ENCODE measurements at regions not wholly inside any gene's neighbourhood (a gene's known extent, or its start where the extent isn't known, plus 50 kb on each side); places are given as distances from the start of the nearest gene placed in this dataset.
"Not testable (repeated sequence)": the region's sequence is repeated elsewhere in the genome, so short reads cannot be mapped to it uniquely, and the experiment has no call there.

DNA sequence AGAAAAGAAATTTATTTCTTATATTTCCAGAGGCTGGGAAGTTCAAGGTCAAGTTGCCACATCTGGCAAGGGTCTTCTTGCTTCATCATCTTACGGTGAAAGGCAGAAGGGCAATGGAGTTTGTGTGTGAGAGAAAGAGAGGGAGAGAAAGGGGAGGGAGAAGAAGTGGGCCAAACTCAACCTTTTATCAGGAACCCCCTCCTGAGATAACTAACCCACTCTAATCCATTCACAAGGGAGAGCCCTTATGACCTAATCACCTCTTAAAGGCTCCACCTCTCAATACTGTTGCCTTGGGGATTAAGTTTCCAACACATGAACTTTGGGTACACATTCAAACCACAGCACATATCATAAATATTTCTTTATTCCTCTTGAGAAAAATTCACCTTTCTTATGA is 203.3 kb upstream of the FAM241A start:
- no peak for DNase-seq

GRCh38 chr4:111943796-111944203 is 201.5 kb upstream of the FAM241A start:
- DNase-seq, result no peak

DNA sequence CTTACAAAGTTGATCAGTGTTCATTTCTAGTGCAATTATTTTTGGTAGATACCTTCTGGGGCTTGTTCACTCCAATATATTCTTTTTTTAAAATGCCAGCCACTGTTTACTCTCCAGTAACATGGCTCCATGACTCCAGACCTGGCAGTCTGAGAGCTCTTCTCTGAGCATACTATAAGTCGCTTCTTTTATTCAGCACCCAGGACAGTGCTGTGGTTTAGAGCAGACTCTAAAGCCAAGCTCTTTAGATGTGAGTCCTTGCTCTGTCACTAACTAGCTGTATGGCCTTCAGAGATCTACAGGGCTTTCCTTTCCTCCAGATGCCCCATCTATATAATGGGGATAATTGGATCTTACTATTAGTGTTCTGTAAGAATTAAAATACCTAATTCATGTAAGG is 200.2 kb upstream of the FAM241A start:
- no peak for DNase-seq

GRCh38 chr4:111946800-111947199 is 198.5 kb upstream of the FAM241A start:
- no peak for DNase-seq

- DNase-seq, result no peak
These were observed 192.6 kb upstream of the FAM241A start for GRCh38 chr4:111952688-111953087.

GRCh38 chr4:111954550-111954949 is 190.7 kb upstream of the FAM241A start:
- no peak for DNase-seq

- DNase-seq, result no peak
These were observed 190.3 kb upstream of the FAM241A start for GRCh38 chr4:111955001-111955400.

DNA sequence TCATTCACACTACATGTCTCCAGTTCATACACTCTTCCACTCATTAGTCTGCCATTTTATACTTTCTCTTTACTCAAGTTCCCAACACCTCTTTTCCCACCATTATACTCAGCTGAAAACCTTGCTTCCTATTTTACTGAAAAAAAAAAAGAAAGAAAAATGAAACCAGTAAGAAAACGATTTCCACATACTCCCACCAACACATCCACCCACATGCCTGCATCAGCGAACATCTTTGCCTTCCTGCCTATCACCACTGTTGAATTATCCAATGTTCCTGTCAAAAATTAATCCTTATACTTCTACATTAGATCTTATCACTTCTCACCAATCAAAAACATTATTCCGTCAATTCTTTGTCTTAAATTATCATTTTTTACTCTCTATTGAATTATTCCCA is 188.1 kb upstream of the FAM241A start:
- DNase-seq, result no peak

GRCh38 chr4:111957997-111958396 is 187.3 kb upstream of the FAM241A start:
- no peak for DNase-seq

GRCh38 chr4:111959222-111959621 is 186.0 kb upstream of the FAM241A start:
- DNase-seq, result no peak

GRCh38 chr4:111960241-111960667 is 185.0 kb upstream of the FAM241A start:
- DNase-seq, result no peak

- not testable (repeated sequence) for DNase-seq
These were observed 184.2 kb upstream of the FAM241A start for GRCh38 chr4:111961026-111961425.

DNA sequence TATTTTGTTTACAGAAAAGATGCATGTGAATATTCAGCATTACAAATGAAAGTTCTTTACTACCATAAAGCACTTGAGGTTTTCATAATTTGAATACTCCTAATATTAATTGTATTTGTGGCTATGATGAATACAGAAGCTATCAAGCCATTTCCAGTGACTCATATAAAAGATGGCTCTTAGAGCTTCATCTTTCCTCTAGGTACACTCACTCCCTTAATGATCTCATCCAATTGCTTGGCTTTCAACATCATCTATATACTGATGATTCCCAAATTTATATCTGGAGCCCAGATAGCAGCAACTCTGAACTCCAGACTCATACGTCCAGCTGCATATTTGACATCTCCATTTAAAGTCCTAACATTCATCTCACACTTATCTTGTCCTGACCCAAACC is 183.4 kb upstream of the FAM241A start:
- no peak for DNase-seq

DNA sequence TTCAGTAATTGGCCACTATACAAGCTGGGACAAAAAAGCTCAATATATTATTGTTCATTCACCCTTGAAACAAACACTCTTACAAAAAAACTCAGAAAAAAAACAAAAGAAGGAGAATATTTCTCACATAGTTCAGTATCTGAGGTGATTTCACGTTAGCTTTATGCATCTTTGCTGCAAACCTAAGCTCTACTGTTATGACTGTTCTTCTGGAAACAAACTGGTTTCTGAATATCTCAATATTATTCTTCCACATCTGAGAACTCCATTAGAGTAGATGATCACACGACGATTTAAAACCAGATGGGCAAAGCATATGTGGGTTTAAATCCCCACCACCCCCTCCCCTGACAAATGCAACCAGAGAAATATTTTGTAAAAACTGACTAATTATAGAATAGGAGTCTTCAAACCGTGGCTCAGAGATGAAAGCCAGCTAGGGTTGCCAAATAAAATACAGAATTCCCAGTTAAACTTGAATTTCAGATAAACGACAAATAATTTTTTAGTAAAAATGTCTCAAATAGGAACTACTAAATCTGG is 182.0 kb upstream of the FAM241A start:
- DNase-seq, result no peak

GRCh38 chr4:111977419-111977965 is 167.8 kb upstream of the FAM241A start:
- no peak for DNase-seq

DNA sequence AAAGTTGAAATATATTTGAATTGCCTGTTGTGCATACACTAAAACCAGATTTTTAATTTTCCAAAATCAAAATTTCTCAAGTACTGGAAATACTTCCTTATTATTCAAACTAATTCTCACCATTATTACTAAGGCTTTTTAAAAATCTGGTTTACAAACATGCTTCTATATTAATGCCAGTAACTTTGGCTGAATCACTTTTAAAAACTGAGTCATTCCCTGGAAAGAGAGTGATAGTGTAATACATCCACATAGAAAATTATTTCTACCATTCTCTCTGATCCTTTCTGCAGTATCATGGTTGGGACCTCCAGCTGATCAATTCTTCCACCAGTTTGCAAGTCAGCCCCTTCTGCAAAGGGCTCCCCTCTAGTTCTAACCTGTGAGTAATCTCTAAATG is 165.3 kb upstream of the FAM241A start:
- no peak for DNase-seq

- DNase-seq, result no peak
These were observed 163.2 kb upstream of the FAM241A start for GRCh38 chr4:111982089-111982488.

- DNase-seq, result no peak
These were observed 161.0 kb upstream of the FAM241A start for GRCh38 chr4:111984169-111984819.

DNA sequence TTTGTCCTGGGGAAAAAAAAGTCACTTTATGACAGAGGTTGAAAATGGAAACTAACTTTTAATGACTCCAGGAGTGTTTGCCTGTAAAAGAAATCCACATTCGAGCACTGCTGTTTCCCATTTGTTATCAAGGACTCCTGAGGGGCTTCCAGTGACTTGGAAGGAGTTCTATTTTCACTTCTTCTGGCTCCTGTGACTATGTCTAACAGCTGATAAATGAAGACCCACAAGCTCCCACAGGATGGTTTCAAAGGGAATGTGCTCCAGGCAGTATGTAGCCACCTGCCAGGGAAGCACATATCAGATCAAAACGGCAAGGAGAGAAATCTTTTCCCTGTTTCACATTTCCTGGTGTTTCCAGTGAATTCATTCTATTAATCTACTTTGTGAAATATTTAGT is 159.8 kb upstream of the FAM241A start:
- DNase-seq, result no peak

- DNase-seq, result no peak
These were observed 159.2 kb upstream of the FAM241A start for GRCh38 chr4:111986095-111986494.

GRCh38 chr4:111988514-111988913 is 156.7 kb upstream of the FAM241A start:
- DNase-seq, result no peak

DNA sequence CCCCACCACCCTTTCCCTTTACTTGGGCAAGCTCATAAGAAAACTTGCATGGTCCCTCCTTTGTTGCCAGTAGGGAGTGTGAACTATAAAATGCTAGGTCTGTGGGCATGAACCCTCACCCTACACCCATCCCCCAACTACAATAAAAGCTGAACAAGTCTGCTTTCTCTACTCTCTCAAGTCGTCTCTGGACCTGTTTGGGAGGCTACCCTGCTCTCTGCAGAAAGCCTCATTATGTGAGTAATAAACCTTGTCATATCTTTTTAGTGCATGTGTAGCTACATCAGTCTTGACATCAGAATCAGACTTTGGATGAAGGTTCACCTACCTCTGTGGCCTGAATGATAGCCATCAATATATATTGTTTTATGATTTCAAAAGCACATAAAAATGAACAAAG is 155.4 kb upstream of the FAM241A start:
- DNase-seq, result no peak

GRCh38 chr4:111991163-111991562 is 154.1 kb upstream of the FAM241A start:
- no peak for DNase-seq

DNA sequence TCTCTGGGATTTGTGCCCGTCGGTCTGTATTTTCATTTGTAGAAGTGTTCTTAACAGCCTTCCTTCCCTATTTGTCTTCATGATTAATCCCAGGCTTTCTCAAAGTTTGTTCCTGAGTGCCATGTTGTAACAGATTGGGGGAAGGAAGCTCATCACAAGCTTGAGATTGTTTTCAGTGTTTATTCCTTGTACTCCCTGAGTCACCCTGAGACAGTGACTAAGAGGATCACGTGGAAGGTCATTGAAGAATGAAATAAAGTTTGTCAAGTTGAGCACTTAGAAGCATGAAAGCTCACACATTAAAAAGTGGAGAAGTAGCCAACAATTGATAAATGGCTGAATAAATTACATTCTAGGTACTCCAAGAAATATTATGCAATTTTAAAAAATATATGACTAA is 153.5 kb upstream of the FAM241A start:
- DNase-seq, result no peak
